ENCODE measurements at regions not wholly inside any gene's neighbourhood (a gene's known extent, or its start where the extent isn't known, plus 50 kb on each side); places are given as distances from the start of the nearest gene placed in this dataset.

DNA sequence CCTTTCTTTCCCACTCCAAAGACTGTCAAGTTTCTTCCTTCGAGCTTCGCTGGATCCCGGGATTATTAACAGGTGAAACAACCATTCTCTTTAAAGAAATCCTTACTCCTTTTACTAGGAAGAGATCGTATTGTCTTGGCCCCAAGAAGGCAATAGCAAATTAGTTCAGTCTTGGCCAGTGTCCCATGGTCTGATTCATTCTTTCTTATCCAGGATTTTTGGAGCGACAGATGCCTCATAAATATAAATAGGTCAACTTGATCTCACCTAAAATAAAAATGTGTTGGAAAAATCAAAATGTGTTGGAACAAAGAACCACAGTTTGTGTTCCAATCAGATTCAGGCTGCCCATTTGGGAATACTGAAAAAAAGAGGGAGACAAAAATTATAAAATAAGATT is 140.1 kb upstream of the TMEM108 start:
- Mint-ChIP-seq H3K36me3 (ENCODE audit: low read depth) (no peaks in the 10 kb centered on the region), H3K4me3 (no peak overlapping the region), H3K4me1 (no peaks in the 10 kb centered on the region), H3K9me3 (no peaks in the 10 kb centered on the region), H3K27ac (no peak overlapping the region), H3K27me3 (ENCODE audit: low read depth, poor library complexity) (peaks cover 2% of the 10 kb centered on the region)
- TF ChIP-seq, protein P1, sequence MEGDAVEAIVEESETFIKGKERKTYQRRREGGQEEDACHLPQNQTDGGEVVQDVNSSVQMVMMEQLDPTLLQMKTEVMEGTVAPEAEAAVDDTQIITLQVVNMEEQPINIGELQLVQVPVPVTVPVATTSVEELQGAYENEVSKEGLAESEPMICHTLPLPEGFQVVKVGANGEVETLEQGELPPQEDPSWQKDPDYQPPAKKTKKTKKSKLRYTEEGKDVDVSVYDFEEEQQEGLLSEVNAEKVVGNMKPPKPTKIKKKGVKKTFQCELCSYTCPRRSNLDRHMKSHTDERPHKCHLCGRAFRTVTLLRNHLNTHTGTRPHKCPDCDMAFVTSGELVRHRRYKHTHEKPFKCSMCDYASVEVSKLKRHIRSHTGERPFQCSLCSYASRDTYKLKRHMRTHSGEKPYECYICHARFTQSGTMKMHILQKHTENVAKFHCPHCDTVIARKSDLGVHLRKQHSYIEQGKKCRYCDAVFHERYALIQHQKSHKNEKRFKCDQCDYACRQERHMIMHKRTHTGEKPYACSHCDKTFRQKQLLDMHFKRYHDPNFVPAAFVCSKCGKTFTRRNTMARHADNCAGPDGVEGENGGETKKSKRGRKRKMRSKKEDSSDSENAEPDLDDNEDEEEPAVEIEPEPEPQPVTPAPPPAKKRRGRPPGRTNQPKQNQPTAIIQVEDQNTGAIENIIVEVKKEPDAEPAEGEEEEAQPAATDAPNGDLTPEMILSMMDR (IDR thresholded peaks at IDR 0.05): no peak
- no peak for DNase-seq

DNA sequence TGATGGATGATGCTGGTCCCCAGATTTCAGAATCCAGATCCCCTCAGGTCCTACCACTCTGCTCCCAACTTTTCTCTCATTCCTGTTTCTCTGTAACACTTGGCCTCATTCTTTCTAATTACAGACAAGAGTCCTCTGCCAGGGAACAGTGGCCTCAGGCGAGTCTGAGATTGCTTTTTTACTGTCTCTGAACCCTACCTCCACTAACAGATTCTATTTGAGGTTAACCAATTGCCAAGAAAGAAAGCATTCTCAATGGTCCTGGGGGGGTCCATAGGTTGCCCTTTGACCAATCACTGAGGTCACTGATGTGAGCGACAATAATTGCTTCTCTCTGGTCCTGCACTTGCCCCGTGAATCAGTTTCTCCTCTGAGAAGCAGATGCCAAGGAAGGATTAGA is 145.2 kb upstream of the TMEM108 start:
- H3K36me3 Mint-ChIP-seq (ENCODE audit: low read depth): no peaks in the 10 kb centered on the region
- H3K4me3 Mint-ChIP-seq: no peak overlapping the region
- no peak overlapping the region for H3K27ac Mint-ChIP-seq
- TF ChIP-seq, protein P1 (IDR thresholded peaks at IDR 0.05): no peak
- H3K9me3 Mint-ChIP-seq: no peaks in the 10 kb centered on the region
- DNase-seq: no peak
- no peaks in the 10 kb centered on the region for H3K4me1 Mint-ChIP-seq
- peaks cover 2% of the 10 kb centered on the region for H3K27me3 Mint-ChIP-seq (ENCODE audit: low read depth, poor library complexity)

DNA sequence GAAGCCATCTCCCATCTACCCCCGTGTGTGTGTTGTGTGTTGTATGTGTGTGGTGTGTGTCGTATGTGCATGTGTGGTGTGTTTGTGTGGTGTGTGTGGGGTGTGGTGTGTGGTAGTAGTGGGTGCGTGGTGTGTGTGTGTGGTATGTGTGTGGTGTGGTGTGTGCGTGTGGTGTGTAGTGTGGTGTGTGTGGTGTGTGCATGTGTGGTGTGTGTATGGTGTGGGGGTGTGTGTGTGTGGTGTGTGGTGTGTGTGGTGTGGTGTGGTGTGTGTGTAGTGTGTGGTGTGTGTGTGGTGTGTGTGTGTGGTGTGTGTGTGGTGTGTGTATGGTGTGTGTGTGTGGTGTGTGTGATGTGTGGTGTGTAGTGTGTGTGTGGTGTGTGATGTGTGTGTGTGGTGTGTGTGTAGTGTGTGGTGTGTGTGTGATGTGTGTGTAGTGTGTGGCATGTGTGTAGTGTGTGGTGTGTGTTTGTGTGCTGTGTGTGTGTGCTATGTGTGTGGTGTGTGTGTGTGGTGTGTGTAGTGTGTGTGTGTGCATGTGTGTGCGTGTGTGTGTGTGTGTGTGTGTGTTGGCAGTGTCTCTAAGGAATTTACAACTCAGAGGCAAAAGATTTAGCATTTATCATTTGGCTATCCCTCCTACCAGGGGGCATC is 156.3 kb upstream of the TMEM108 start:
- TF ChIP-seq, protein P1 (IDR thresholded peaks at IDR 0.05): no peak
- no peak overlapping the region for H3K27ac Mint-ChIP-seq
- no peak for DNase-seq
- H3K4me1 Mint-ChIP-seq: no peaks in the 10 kb centered on the region
- no peaks in the 10 kb centered on the region for H3K9me3 Mint-ChIP-seq
- no peaks in the 10 kb centered on the region for H3K36me3 Mint-ChIP-seq (ENCODE audit: low read depth)
- H3K4me3 Mint-ChIP-seq: no peak overlapping the region
- H3K27me3 Mint-ChIP-seq (ENCODE audit: low read depth, poor library complexity): peaks cover 7% of the 10 kb centered on the region

DNA sequence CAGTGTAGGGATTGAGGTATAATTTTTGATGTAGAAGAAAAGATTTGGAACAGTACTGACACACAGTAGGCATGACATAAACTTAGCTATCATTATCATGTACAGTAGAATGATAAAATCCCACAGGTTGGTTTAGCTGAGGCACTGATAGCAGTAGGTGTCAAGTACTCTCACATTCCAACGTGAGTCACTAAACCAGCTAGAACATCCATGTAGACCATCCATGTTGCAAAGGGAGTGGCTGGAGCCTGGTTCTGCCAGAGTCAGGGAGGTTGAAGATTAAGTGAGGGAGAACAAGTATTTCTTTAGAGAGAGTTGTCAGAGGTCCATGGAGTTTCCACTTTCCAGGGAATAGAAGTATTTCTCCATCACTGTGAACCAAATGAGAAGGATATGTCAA is 157.2 kb upstream of the TMEM108 start:
- peaks cover 7% of the 10 kb centered on the region for H3K27me3 Mint-ChIP-seq (ENCODE audit: low read depth, poor library complexity)
- no peaks in the 10 kb centered on the region for H3K4me1 Mint-ChIP-seq
- no peak for DNase-seq
- H3K4me3 Mint-ChIP-seq: no peak overlapping the region
- no peaks in the 10 kb centered on the region for H3K36me3 Mint-ChIP-seq (ENCODE audit: low read depth)
- H3K27ac Mint-ChIP-seq: no peak overlapping the region
- TF ChIP-seq, protein P1 (IDR thresholded peaks at IDR 0.05): no peak
- H3K9me3 Mint-ChIP-seq: no peaks in the 10 kb centered on the region

DNA sequence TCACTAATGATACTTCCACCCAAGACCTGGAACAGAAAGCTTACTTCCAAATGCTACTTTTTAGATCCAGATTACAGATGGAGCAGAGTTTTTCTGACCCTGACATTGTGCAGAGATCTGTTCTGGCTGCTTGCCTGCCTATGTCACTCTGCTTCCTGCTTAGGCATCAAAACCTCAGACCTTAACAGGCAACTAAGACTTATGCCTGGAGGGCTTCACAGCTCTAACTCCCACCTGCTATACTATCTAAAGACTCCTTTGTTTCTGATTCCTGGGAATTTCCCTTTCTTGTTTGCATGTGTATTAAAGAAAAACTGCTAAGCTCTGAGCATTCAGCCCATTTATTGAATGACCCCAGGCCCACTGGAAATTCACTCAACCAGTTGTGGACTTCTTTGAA is 157.4 kb upstream of the NPHP3 start:
- Mint-ChIP-seq H3K27ac (no peak overlapping the region), H3K36me3 (ENCODE audit: low read depth) (no peaks in the 10 kb centered on the region), H3K4me1 (no peaks in the 10 kb centered on the region), H3K9me3 (no peaks in the 10 kb centered on the region), H3K27me3 (ENCODE audit: low read depth, poor library complexity) (no peaks in the 10 kb centered on the region), H3K4me3 (no peak overlapping the region)
- TF ChIP-seq, protein P1 (IDR thresholded peaks at IDR 0.05): no peak
- DNase-seq: no peak

DNA sequence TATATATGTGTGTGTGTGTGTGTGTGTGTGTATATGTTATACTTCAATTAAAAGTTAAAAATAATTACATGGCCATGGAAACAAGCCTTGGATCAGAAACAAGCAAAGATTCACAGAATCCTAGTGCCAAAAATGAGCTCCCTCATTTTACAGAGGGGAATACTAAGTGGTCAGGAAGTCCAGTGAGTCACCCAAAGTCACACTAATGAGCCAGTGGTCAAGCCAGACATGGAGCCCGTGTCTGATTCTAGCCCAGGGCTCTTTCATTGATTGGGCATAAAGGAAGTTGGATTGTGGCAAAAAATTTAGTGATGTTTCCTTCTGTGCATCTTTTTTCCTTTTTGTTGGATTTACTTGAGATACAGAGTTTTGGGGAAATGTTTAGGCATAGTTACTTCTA is 152.5 kb upstream of the NPHP3 start:
- H3K27ac Mint-ChIP-seq: no peak overlapping the region
- peaks cover 4% of the 10 kb centered on the region for H3K4me1 Mint-ChIP-seq
- no peak for DNase-seq
- no peaks in the 10 kb centered on the region for H3K36me3 Mint-ChIP-seq (ENCODE audit: low read depth)
- peaks cover 6% of the 10 kb centered on the region for H3K27me3 Mint-ChIP-seq (ENCODE audit: low read depth, poor library complexity)
- TF ChIP-seq, protein P1 (IDR thresholded peaks at IDR 0.05): no peak
- no peak overlapping the region for H3K4me3 Mint-ChIP-seq
- no peaks in the 10 kb centered on the region for H3K9me3 Mint-ChIP-seq
